HUES6 (cell line): ENCODE measurements at regions not wholly inside any gene's neighbourhood (a gene's known extent, or its start where the extent isn't known, plus 50 kb on each side); places are given as distances from the start of the nearest gene placed in this dataset.

ENCODE experiments used
- H3K27ac ChIP-seq: 2 replicates; pipeline ENCODE4 v1.7.0; 2013; ENCODE audit warnings: low read depth, mild to moderate bottlenecking, low read length, inconsistent platforms
- H3K27me3 ChIP-seq: 2 replicates; pipeline ENCODE4 v1.6.1; 2013; ENCODE audit warnings: low read length; ENCODE audit not compliant: control insufficient read depth, insufficient read depth
- H3K36me3 ChIP-seq: 2 replicates; pipeline ENCODE4 v1.6.1; 2013; ENCODE audit warnings: low read length; ENCODE audit not compliant: control insufficient read depth, insufficient read depth
- H3K4me1 ChIP-seq: 2 replicates; pipeline ENCODE4 v1.6.1; 2013; ENCODE audit warnings: low read length; ENCODE audit not compliant: control insufficient read depth, insufficient read depth
- H3K4me3 ChIP-seq: 2 replicates; pipeline ENCODE4 v1.5.1; 2013; ENCODE audit warnings: low read depth, low read length
- H3K9ac ChIP-seq: one replicate; pipeline ENCODE4 v1.6.1; 2013; ENCODE audit warnings: mild to moderate bottlenecking, low read length
- H3K9me3 ChIP-seq: 2 replicates; pipeline ENCODE4 v1.6.1; 2013; ENCODE audit warnings: low read depth, low read length; ENCODE audit not compliant: control insufficient read depth, insufficient read depth

GRCh38 chr4:53786632-53787031 lies 195.3 kb upstream of the LNX1 start:
- Histone ChIP-seq H3K27me3 (no peaks in the 10 kb centered on the region), H3K9ac (no peak overlapping the region), H3K4me1 (no peaks in the 10 kb centered on the region; the same call in 1 of the 2 replicates), H3K9me3 (peaks cover 3% of the 10 kb centered on the region; the same call in 1 of the 2 replicates), H3K4me3 (no peak overlapping the region), H3K27ac (no peak overlapping the region), H3K36me3 (no peaks in the 10 kb centered on the region)

GRCh38 chr4:53785996-53786395 lies 194.7 kb upstream of the LNX1 start:
- H3K27me3 ChIP-seq = no peaks in the 10 kb centered on the region
- H3K27ac ChIP-seq = no peak overlapping the region
- H3K36me3 ChIP-seq = no peaks in the 10 kb centered on the region
- no peak overlapping the region for H3K4me3 ChIP-seq
- H3K4me1 ChIP-seq = no peaks in the 10 kb centered on the region; the same call in 1 of the 2 replicates
- no peak overlapping the region for H3K9ac ChIP-seq
- H3K9me3 ChIP-seq = peaks cover 3% of the 10 kb centered on the region; the same call in 1 of the 2 replicates

DNA sequence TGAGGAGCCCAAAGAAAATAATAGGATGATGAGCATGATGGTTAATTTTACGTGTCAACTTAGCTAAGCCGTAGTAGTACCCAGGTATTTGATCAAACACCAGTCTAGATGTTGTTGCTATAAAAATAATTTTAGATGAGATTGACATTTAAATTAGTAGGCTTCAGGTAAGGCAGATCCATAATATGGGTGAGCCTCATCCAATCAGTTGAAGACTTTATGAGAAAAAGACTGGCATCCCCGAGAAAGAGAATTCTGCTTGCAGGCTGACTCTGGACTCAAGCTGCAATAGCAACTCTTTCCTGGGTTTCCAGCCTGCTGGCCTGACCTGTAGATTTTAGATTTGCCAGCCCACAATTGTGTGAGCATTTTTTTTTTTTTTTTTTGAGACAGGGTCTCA lies 192.8 kb upstream of the LNX1 start:
- Histone ChIP-seq H3K4me1 (no peaks in the 10 kb centered on the region; the same call in 1 of the 2 replicates), H3K9me3 (peaks cover 3% of the 10 kb centered on the region; the same call in 1 of the 2 replicates), H3K36me3 (no peaks in the 10 kb centered on the region), H3K27ac (no peak overlapping the region), H3K4me3 (no peak overlapping the region), H3K9ac (no peak overlapping the region), H3K27me3 (no peaks in the 10 kb centered on the region)

GRCh38 chr4:53783208-53783859 lies 192.0 kb upstream of the LNX1 start:
- Histone ChIP-seq H3K36me3 (no peaks in the 10 kb centered on the region), H3K4me1 (no peaks in the 10 kb centered on the region; the same call in 1 of the 2 replicates), H3K9me3 (peaks cover 3% of the 10 kb centered on the region; the same call in 1 of the 2 replicates), H3K9ac (no peak overlapping the region), H3K27me3 (no peaks in the 10 kb centered on the region), H3K4me3 (no peak overlapping the region), H3K27ac (no peak overlapping the region)

- peaks cover 3% of the 10 kb centered on the region; the same call in 1 of the 2 replicates for H3K9me3 ChIP-seq
- no peak overlapping the region for H3K4me3 ChIP-seq
- no peaks in the 10 kb centered on the region; the same call in 1 of the 2 replicates for H3K4me1 ChIP-seq
- H3K9ac ChIP-seq = no peak overlapping the region
- H3K27me3 ChIP-seq = no peaks in the 10 kb centered on the region
- H3K27ac ChIP-seq = no peak overlapping the region
- H3K36me3 ChIP-seq = no peaks in the 10 kb centered on the region
These were observed 191.2 kb upstream of the LNX1 start for GRCh38 chr4:53782458-53782845.

GRCh38 chr4:53781629-53782457 lies 190.6 kb upstream of the LNX1 start:
- Histone ChIP-seq H3K4me1 (no peaks in the 10 kb centered on the region; the same call in 1 of the 2 replicates), H3K27ac (no peak overlapping the region), H3K36me3 (no peaks in the 10 kb centered on the region), H3K27me3 (no peaks in the 10 kb centered on the region), H3K9me3 (peaks cover 3% of the 10 kb centered on the region; the same call in 1 of the 2 replicates), H3K4me3 (no peak overlapping the region), H3K9ac (no peak overlapping the region)

- Histone ChIP-seq H3K9me3 (peaks cover 3% of the 10 kb centered on the region; the same call in 1 of the 2 replicates), H3K9ac (no peak overlapping the region), H3K4me3 (no peak overlapping the region), H3K27ac (no peak overlapping the region), H3K36me3 (no peaks in the 10 kb centered on the region), H3K27me3 (no peaks in the 10 kb centered on the region), H3K4me1 (no peaks in the 10 kb centered on the region; the same call in 1 of the 2 replicates)
These were observed 189.6 kb upstream of the LNX1 start for GRCh38 chr4:53780736-53781400.

DNA sequence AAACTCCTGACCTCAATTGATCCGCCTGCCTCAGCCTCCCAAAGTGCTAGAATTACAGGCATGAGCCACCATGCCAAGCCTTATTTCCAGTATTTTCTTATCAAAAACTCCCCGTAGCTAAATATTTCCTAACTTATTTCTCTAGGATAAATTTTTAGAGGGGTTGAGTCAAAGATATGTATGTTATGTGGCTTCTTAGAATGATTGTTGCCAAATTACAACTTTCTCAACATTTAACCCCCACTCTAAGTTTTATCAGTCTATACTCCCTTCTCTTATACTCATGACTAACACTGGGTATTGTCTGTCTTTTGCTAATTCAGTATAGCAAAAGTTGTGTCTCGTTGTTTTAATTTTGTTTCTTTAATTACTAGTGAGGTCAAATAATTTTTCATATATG lies 187.7 kb upstream of the LNX1 start:
- no peak overlapping the region for H3K27ac ChIP-seq
- no peak overlapping the region for H3K9ac ChIP-seq
- H3K27me3 ChIP-seq = no peaks in the 10 kb centered on the region
- no peak overlapping the region for H3K4me3 ChIP-seq
- H3K9me3 ChIP-seq = peaks cover 3% of the 10 kb centered on the region; the same call in 1 of the 2 replicates
- no peaks in the 10 kb centered on the region for H3K36me3 ChIP-seq
- H3K4me1 ChIP-seq = no peaks in the 10 kb centered on the region; the same call in 1 of the 2 replicates

DNA sequence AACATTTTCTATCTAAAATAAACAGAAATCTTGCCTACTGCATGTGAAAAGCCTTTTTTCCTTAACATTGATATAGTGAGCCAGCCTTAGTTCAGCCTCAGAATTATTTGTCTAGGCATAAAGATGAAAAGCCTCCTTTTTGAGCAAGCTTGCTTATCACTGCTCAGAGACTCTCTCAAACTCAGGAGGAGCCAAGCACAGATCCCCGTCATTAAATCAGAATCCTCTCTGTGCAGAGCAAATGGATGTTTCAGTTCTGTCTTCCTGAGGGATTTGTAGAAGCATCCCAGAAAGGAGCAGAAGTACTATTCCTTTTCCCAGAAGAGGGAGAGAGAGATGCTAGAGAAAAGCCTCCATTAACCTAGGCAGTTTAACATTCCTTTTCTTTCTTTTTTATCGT lies 186.9 kb upstream of the LNX1 start:
- Histone ChIP-seq H3K9ac (no peak overlapping the region), H3K27ac (no peak overlapping the region), H3K36me3 (no peaks in the 10 kb centered on the region), H3K9me3 (peaks cover 3% of the 10 kb centered on the region; the same call in 1 of the 2 replicates), H3K4me3 (no peak overlapping the region), H3K4me1 (no peaks in the 10 kb centered on the region; the same call in 1 of the 2 replicates), H3K27me3 (no peaks in the 10 kb centered on the region)

DNA sequence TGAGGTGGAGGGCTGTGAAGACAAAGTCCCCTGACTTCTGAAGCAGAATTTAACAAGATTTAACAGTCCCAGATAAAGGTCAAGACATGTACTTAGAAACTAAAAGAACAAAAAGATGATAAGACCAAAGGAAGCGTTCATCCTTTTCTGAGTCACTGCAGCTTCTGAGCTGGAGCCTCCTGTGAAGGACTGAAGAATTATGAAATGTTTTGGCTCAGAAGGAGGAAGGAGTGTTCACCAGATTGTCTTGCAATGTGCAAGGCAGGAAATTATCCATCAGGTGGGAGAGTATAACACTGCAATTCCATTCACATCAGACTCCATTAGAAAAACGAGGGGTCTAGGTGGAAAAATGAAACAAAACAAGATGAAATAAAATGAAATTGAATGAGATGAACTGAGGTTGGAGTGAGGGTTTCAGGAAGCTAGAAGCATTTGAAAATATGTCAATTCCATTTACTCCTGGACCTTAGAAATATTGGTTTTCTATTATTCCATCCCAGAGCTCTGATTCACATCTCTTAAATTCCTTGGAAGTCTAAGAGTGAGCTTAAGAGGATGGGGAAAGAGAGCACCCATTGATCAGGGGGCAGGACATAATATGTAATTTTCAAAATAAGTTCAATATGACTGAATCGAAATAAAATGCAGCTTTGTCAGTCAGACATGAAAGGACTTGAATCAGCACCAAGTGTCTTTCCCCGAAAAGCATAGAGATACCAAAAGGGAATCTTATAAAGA lies 186.1 kb upstream of the LNX1 start:
- Histone ChIP-seq H3K4me3 (no peak overlapping the region), H3K9ac (no peak overlapping the region), H3K9me3 (no peaks in the 10 kb centered on the region), H3K27ac (no peak overlapping the region), H3K27me3 (no peaks in the 10 kb centered on the region), H3K36me3 (no peaks in the 10 kb centered on the region), H3K4me1 (no peaks in the 10 kb centered on the region; the same call in 1 of the 2 replicates)
